ENCODE measurements at regions not wholly inside any gene's neighbourhood (a gene's known extent, or its start where the extent isn't known, plus 50 kb on each side); places are given as distances from the start of the nearest gene placed in this dataset.
A peak's percentile ranks its signal among the peaks of the same experiment; 100 is the strongest.

DNA sequence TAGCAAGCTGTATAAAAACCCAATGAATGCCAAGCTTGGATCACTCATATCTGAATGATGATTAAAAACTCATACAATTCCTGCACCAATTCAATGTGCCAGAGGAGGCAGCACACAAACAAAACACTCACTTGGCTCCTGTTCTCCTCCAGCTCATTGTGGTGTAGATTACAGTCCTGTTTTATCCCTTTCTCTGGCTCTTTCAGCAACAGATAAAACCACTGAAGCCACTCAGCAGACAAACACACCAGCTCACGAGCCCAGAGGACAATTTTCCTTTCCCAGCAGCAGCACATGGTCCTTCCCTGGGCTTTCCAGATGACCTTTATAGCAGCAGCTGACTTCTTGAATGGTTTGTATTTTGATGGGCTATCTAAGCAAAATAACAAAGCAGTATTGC lies 107.3 kb upstream of the STARD3NL start:
- peak; percentile 6 for DNase-seq (ENCODE audit: low spot score)

DNA sequence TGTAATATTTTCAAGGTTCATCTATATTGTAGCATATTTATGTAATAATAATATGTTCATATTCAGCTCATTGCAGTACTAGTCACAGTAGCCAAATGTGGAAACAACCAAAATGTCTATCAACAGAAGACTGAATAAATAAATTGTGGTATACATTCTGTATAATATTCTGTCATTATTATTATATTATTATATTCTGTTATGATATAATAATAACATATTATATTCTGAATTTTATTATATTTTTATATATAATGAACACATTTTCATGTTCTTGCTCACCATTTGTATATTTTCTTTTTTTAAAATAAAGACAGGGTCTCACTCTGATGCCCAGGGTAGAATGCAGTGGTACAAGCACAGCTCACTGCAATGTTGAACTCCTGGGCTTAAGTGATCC lies 91.2 kb upstream of the STARD3NL start:
- DNase-seq (ENCODE audit: low spot score), result no peak

DNA sequence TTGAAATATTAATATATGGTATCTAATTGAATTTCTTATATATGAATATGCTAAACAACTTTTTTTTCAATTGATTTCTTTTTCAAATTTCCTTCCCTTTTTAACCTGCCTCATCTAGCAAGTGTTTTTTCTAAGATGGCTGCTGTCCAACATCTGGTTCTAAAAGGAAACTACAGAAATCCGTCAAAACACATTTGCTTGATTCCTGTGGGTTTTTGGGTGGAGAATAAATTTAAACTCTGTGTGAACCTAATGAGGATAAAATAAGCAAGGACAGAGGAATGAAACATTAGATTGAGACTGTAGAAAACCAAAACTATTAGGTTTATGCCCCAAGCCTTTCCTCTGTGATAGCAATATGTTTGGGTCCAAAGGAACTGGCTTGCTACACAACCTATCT lies 75.5 kb upstream of the STARD3NL start:
- peak; percentile 48 for DNase-seq (ENCODE audit: low spot score)

DNA sequence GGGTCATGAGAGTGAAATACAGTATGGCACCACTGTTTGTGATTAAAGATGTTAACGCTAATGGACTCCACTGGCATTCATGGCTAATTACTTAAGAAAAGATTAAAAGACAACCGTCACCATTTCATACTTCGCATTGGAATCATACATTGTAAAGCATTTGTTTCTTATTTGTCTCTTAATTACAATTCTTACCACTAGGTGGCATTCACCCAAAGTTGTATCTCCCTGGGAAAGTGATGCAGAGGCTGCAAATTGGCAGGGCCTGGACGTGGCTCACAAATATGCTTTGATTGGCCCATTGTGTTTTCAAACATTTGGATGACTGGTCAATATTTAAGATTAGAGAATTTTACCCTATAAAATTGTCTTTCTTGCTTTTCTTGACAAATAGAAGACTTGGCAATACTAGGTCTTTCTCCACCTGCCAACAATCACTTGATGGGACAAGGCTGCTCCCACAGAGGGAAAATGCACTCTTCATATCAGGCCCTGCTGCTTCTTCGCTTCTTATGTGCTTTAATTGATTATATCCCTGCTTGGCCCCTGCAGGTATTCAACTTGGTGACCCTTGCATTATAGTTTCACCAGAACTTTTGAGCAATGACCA lies 72.1 kb upstream of the STARD3NL start:
- DNase-seq (ENCODE audit: low spot score), result peak; percentile 55

DNA sequence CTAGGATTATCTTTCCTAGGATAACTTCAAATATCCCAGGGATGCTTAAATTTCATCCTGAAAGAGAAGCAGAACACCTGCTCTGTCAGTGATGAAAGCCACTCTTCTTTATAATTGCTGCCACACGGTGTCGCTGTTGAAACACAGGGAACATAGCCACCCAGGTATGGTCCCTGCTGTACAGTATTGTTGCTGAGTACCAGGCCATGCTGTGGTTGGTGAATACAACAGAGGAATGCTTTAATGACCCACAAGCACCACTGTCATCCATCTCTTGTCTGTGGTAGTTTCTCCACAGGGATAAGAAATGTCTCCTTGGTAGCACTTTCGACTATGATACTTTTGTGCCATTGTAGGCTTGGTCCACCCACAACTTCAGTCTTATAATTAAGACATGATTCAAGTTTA lies 70.6 kb upstream of the STARD3NL start:
- DNase-seq (ENCODE audit: low spot score), result peak; percentile 60

DNA sequence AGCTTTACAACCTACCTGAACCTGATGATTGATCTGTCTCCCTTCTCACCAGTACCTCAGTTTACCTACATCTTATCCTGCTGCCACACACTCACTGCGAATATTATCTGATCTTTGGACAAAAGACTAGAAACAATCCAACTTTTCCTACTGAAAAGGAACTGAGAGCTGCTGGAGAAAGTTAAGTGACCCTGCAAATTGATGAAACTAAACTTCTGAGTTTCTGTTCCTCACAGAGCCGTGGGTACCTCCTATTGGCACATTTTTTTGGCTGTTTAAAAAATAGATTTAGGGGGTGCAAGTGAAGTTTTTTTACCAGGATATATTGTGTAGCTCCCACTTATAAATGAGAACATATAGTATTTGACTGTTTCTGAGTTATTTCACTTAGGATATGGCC lies 66.0 kb upstream of the STARD3NL start:
- no peak for DNase-seq (ENCODE audit: low spot score)

DNA sequence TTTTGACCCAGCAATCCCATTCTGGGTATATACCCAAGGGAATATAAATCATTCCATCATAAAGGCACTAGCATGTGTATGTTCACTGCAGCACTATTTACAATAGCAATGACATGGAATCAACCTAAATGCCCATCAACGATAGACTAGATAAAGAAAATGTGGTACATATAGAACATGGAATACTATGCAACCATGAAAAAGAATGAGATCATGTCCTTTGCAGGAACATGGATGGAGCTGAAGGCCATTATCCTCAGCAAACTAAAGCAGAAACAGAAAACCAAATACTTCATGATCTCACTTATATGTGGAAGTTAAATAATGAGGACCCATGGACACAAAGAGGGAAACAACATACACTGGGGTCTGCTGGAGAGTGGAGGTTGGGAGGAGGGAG lies 58.0 kb upstream of the STARD3NL start:
- DNase-seq (ENCODE audit: low spot score), result no peak

DNA sequence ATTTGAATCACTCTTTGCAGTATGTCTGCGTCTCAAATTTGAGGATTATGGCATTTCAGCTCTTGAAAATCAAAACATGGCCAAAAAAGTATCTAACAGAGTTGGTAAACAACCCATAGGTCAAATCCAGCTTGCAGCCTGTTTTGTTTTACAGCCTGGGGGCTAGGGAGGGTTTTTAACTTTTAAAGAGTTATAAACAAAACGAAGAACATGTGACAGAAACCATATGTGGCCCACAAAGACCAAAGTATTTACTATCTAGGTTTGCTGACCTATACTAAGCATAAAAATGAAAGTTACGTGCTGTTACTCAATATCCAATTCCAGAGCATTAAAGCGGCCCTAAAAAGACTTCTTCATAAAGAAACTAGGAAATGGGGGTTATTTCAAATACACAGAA lies 55.5 kb upstream of the STARD3NL start:
- no peak for DNase-seq (ENCODE audit: low spot score)

DNA sequence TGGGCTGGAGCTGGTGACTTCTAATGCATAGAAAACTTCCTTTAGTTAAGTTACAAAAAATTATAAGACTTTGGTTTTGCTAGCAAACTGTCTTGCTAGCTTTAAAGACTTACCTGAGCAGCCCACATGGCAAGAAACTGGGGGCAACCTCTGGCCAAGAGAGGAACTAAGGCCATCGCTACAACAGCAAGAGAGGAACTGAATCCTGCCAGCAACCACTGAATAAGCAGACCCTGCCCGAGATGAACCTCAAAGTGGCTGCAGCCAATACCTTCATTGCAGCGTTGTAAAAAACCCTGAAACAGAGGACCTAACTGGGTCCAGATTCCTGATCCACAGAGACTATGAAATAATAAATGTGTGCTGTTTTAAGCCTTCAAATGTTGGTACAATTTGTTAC lies 54.6 kb upstream of the STARD3NL start:
- DNase-seq (ENCODE audit: low spot score), result no peak

DNA sequence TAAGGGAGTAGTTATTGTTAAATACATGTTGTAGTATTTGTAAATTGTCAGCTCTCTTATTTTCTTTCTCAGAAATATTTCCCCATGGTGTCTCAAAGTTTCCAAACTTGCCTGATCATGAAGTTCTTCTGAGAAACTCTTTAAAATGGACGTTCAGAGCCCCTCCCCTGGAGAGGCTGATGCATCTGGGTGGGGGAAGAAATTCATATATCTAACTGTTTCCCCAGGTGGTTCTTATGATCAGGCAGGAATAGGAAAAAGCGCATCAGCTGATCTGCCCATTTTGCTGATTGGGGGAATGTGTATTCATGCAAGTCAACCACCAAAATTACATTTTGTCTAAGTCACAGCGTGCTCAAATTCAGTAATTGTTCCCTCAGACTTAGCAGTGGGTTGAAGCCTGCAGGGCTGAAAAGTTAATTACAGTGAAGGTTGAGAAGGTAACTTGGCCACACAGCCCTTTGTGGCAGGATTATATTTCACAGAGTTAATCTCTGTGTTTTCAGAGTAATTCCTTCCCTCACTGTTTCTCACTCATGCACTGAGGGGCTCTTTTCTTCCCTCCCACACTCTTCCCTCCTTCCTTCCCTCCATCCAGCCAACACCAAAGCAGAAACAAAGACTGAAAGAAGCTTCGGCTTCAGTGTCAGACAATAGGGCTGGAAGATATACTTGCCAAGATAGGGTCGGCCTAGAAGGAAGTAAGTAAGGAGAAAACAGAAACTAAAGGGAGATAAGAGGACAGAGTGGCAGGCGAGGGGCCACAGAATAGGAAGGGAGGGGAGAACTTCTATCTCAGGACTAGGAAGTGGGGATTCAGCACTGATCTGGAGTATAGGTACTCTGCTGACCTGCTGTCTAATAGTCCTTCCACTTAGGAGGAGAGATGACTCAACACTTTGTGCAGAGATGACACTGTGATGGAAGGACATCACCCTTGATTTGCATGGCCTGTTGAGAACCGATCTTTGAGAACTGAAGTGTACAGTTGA lies 50.5 kb upstream of the STARD3NL start:
- no peak for DNase-seq (ENCODE audit: low spot score)

All from umbilical cord (tissue), 1 donor.